Right ventricle myocardium inferior (tissue), 1 donor: ENCODE measurements at regions not wholly inside any gene's neighbourhood (a gene's known extent, or its start where the extent isn't known, plus 50 kb on each side); places are given as distances from the start of the nearest gene placed in this dataset.
"Not testable (repeated sequence)": the region's sequence is repeated elsewhere in the genome, so short reads cannot be mapped to it uniquely, and the experiment has no call there.

Experiments
- ATAC-seq: fragments of 200-7000 bp; cut with Tn5 transposase; one replicate; pipeline ENCODE4 v1.9.1; 2020; ENCODE audit warnings: mild to moderate bottlenecking, moderate library complexity
- DNase-seq: peaks from one replicate; pipeline ENCODE4 v3.0.0; 2021; ENCODE audit errors: missing footprints
- intact Hi-C: fragments of 100-400 bp; cut with DNase I; formaldehyde crosslinking; loops from one replicate; pipeline ENCODE4 v1.11.0; 2022
- donor health status: DM: no; HTN: yes; CAD: no; lungs with severe emphysema.

- DNase-seq (no peak), ATAC-seq (no peak)
- intact Hi-C loops: no loop called here
Measured at GRCh38 chr6:81413306-81413705, 339.2 kb downstream of the TENT5A start.

- no peak for DNase-seq
- ATAC-seq: no peak
- intact Hi-C loops: no loop called here
Measured at GRCh38 chr6:81401970-81402690, 350.4 kb downstream of the TENT5A start.

- ATAC-seq (no peak), DNase-seq (no peak)
- intact Hi-C loops: no loop called here
Measured at GRCh38 chr6:81396916-81397315, 355.6 kb downstream of the TENT5A start.

- intact Hi-C loops: no loop called here
- no peak for DNase-seq
- no peak for ATAC-seq
Measured at GRCh38 chr6:81387163-81387562, 365.3 kb downstream of the TENT5A start.

GRCh38 chr6:81384921-81385320, 367.6 kb downstream of the TENT5A start:
- ATAC-seq: no peak
- intact Hi-C loops: no loop called here
- no peak for DNase-seq

GRCh38 chr6:81383472-81383871, 369.0 kb downstream of the TENT5A start:
- DNase-seq (no peak), ATAC-seq (no peak)
- intact Hi-C loops: no loop called here

GRCh38 chr6:81382852-81383251, 369.6 kb downstream of the TENT5A start:
- no peak for DNase-seq
- intact Hi-C loops: no loop called here
- no peak for ATAC-seq

- ATAC-seq (no peak), DNase-seq (no peak)
- intact Hi-C loops: no loop called here
Measured at GRCh38 chr6:81381382-81381916, 371.0 kb downstream of the TENT5A start.

- intact Hi-C loops: no loop called here
- no peak for ATAC-seq
Measured at GRCh38 chr6:81380718-81381338, 371.7 kb downstream of the TENT5A start.

GRCh38 chr6:81376745-81377144, 375.7 kb downstream of the TENT5A start:
- intact Hi-C loops: no loop called here
- ATAC-seq: no peak
- no peak for DNase-seq

More at GRCh38 chr6:81380718-81381338, 371.7 kb downstream of the TENT5A start:
- no peak for DNase-seq

- ATAC-seq: no peak
- intact Hi-C loops: no loop called here
- no peak for DNase-seq
Measured at GRCh38 chr6:81373414-81373813, 379.1 kb downstream of the TENT5A start.

GRCh38 chr6:81371930-81372329, 380.6 kb downstream of the TENT5A start:
- intact Hi-C loops: no loop called here
- ATAC-seq: no peak
- no peak for DNase-seq

GRCh38 chr6:81366972-81367371, 385.5 kb downstream of the TENT5A start:
- DNase-seq: no peak
- no peak for ATAC-seq
- intact Hi-C loops: no loop called here

- DNase-seq: no peak
- ATAC-seq: no peak
- intact Hi-C loops: no loop called here
Measured at GRCh38 chr6:81362246-81362645, 390.2 kb downstream of the TENT5A start.

GRCh38 chr6:81353262-81353661, 399.2 kb downstream of the TENT5A start:
- ATAC-seq (no peak), DNase-seq (no peak)
- intact Hi-C loops: no loop called here

GRCh38 chr6:81344026-81344425, 408.5 kb downstream of the TENT5A start:
- ATAC-seq, intact Hi-C loops, DNase-seq: not testable (repeated sequence)

- ATAC-seq (no peak), DNase-seq (no peak)
- intact Hi-C loops: no loop called here
Measured at GRCh38 chr6:81340946-81341345, 411.5 kb downstream of the TENT5A start.

- ATAC-seq (no peak), DNase-seq (no peak)
- intact Hi-C loops: no loop called here
Measured at GRCh38 chr6:81331526-81331925, 421.0 kb downstream of the TENT5A start.

- DNase-seq (no peak), ATAC-seq (no peak)
- intact Hi-C loops: no loop called here
Measured at GRCh38 chr6:81328700-81329099, 423.8 kb downstream of the TENT5A start.

- intact Hi-C loops: no loop called here
- ATAC-seq: peak; percentile 69
- DNase-seq: no peak
Measured at GRCh38 chr6:81326881-81327561, 425.5 kb downstream of the TENT5A start.
